ENCODE measurements at regions not wholly inside any gene's neighbourhood (a gene's known extent, or its start where the extent isn't known, plus 50 kb on each side); places are given as distances from the start of the nearest gene placed in this dataset.
"Not testable (repeated sequence)": the region's sequence is repeated elsewhere in the genome, so short reads cannot be mapped to it uniquely, and the experiment has no call there.

DNA sequence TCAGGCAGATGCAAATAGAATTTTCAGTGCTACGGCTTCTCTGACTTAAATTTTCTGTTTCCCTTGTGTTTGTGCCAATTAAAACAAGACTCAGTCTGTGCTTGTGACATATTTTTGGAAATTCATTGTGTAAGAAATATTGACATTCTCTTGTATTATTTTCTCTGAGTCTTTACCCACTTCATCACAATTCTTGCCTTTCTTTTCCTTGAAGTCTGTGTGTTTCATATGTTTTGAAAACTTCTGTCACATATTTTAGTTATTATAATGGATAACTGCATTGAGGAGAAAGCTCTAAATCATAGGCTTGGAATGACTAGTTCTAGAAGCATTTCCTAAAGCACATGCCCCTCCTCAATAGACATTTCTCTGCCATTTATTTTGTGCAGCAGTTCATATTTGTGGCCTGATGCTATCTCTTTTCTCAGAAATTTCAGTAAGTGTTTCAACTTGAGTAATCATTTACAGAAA, 206.6 kb downstream of the PALM2AKAP2 start:
- DNase-seq, result no peak

DNA sequence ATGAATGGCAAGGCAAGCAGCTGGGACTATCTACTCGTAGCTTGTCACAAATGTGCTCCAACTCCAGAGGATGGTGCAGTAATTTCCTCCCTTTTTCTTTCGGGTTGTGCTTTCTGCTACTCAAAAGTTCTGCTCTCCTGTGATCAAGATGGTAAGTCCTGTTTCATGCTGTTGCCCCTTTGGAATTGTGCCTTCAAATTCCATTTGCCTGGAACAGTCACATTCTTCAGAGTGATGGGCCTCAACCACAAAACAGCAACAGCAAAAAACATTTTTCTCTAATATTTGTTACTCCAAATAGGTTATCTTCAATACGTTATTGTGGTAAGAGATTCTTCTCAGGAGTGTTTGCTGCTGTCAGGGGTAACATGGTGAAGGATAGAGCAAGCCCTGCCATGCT, 209.3 kb downstream of the PALM2AKAP2 start:
- no peak for DNase-seq

DNA sequence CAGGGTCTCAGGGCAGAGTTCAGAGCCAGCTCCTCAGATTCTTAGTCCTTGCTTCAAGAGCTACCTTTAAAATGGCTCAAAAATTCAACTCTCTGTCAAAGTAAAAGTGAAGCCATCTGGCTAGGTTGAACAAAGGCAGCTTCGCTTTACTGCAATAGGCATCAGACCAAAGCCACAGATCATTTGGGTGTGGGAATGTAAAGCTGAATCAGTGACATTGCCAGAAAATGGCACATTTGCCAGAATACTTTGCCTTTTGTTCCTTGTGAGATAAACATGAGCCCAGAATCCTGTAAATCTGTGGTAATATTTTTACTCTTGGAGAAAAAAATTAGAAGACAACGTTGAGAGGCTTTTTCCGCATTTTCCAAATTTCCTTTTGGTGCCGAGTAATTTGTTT, 210.5 kb downstream of the PALM2AKAP2 start:
- no peak for DNase-seq

DNA sequence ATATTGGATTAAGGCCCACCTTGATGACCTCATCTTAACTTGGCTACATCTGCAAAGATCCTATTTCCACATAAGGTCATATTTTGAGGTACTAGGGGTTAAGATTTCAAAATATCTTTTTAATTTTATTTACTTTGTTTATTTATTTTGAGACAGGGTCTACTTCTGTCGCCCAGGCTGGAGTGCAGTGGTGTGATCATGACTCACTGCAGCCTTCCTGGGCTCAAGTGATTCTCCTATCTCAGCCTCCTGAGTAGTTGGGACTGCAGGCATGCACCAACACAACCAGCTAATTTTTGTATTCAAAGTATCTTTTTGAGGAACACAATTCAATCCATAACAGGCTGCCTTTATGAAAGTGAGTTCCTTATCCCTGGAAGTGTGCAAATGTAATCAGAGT, 212.3 kb downstream of the PALM2AKAP2 start:
- DNase-seq, result no peak

DNA sequence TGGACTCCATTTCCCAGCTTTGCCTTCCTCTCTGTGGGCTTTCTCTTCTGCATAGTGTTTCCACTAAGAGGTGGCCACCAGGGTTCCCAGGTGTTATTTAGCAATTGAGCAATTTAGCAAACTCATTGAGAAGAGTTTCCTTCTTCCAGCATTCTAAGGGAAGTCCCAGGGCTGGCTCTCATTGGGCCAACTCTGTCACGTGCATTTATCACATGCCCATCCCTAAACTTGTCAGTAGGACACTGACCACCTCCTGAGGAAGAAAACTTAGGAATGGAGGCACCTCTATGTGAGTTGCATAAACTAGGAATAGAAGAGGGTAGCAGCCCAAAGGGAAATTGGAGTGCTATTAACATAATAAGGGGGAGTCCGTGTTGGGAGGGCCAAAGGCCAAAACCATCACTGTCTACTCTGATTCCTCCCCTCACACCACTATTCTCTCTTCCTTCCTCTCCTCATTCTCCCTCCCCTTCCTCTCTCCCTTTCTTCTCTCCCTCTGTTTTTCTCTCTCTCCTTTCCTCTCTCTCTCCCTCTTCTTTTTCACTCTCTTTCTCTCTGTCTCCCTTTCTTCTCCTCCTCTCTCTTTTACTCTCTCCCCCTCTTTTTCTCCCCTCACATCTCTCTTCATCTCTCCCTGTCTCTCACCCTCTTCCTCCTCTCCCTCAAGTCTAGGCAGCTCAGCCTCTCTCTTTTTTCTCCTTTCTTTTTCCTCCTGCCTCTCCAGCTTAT, 213.4 kb downstream of the PALM2AKAP2 start:
- DNase-seq, result no peak

DNA sequence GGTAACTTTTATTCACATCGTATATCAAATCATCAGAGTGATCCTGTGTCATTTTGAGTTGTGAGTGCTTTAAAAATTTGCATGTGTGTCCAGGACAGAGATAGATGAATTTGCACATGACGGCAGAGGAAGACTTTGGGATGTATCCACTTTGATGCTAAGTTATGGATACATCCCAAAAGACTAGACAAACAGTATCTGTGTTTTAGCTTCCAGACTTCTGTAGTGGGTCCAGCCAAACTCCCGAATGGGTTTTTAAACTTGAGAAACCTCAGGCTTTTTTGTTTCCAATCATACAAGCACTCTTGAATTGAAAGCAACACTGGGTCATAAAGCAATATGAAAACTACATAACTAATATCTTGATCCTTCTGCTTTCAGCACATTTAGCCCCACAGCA, 213.8 kb downstream of the C9orf152 start:
- no peak for DNase-seq

DNA sequence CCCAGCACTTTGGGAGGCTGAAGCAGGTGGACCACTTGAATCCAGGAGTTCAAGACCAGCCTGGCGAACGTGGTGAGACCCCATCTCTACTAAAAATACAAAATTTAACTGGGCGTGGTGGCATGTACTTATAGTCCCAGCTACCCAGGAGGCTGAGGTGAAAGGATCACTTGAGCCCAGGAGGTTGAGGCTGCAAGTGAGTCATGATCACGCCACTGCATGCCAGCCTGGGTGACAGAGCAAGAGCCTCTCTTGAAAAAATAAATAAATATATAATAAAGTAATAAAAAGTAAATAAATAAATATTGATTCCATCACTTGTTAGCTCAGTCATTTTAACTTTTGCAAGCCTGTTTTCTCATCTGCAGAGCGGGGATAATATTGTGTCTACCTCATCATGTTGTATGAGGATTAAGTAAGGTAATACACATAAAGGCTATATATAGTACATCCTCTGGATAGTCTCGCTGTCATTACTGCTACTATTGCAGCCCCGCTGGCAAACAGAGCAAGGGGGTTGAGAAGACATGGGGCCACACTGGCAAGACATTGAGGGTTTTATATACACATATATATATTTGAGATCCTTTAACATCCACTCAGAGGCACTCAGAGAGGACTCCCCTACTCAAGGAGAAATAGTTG, 210.9 kb downstream of the C9orf152 start:
- DNase-seq, result no peak

DNA sequence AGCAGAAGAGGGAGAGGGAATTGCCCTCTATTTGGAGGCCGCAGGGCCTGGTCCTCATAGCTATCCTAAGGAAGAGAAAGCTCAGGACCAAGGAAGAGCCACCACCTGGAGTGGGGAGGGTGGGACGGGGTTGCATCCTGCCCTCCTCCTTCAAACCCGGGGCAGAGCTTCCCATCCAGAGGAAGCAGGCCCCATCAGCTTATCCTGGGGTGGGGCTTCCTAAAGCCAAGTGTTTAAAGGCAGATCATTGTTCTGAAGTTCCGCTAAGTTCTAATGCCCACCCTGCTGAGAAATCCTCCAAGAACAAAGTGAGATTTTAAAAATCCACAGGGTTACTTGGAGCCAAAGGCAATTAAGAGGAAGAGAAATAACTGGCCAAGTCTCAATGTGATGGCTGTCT, 210.3 kb downstream of the C9orf152 start:
- DNase-seq, result no peak

DNA sequence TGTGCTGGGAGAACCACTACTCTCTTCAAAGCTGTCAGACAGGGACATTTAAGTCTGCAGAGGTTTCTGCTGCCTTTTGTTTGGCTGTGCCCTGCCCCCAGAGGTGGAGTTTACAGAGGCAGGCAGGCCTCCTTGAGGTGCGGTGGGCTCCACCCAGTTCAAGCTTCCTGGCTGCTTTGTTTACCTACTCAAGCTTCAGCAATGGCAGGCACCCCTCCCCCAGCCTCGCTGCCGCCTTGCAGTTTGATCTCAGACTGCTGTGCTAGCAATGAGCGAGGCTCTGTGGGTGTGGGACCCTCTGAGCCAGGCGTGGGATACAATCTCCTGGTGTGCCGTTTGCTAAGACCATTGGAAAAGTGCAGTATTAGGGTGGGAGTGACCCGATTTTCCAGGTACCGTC, 202.4 kb downstream of the C9orf152 start:
- not testable (repeated sequence) for DNase-seq

DNA sequence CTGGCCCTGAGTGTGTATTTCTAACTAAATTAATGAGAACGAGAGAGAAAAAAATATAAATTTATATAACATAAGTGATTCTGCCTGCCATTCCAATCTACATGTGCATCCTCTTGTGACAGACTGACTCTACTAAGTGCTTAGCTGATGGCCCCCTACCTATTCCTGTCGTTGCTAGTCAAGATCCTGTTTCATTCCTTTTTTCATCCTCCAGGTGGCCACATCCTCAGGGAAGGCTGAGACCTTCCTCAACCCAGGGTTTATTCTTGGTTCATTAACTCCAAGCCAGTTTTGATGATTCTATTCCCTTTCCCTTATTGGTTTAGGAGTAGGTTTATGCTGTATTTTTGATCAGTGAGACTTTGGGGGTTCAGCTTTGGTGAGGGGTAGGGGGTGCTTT, 201.3 kb downstream of the C9orf152 start:
- DNase-seq, result no peak

DNA sequence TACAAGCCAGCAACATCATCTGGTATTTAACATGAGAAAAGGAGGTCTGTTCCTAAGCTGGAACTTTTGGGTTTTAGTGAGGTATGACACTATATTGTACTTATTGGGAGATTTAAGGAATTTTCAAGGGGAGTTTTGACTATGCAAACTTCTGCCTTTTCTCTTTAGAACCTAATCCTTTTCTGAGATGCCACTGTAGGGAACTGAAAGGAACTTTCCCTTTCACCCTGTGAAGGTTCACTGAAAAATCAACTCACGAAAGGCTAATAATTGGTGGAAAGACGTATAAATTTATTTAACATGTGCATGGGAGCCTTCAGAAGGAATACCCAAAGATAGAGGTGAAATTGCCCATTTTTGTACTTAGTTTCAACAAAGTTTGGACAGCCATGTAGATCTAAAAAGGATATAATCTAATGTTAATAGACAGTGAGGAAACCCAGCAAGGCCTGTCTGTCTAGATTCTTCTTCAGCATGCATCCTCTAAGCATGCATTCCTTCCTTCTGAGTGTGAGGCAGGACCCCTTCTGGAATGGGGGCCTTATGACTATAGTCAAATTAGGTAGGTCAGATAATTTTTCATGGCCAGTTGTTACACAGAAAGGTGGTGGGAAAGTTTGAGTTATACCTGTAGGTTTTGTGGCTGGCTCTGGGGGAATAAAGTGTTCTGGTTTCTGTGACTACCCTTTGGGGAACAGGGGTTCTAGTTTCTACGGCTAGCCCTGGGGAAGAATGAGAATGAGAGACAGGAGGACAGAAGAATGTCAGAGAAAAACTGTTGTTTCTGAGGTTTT, 200.3 kb downstream of the C9orf152 start:
- no peak for DNase-seq

DNA sequence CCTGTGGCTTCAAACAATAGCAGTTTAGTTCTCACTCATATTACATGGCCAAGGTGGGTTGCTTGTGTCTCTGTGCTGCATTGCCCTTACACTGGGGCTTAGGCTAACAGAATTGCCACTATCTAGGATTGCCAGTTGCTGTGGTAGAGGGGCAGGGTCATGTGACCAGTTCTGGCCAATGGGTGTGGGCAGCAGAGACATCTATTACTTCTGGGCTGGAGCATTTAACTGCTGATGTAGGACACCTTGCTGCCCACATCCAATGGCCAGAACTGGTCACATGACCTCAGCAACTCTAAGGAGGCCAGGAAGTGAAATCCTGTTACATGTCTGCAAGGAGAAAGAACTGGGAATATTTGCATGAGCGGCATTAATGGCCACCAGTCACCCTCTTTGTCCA, 199.3 kb downstream of the C9orf152 start:
- no peak for DNase-seq

DNA sequence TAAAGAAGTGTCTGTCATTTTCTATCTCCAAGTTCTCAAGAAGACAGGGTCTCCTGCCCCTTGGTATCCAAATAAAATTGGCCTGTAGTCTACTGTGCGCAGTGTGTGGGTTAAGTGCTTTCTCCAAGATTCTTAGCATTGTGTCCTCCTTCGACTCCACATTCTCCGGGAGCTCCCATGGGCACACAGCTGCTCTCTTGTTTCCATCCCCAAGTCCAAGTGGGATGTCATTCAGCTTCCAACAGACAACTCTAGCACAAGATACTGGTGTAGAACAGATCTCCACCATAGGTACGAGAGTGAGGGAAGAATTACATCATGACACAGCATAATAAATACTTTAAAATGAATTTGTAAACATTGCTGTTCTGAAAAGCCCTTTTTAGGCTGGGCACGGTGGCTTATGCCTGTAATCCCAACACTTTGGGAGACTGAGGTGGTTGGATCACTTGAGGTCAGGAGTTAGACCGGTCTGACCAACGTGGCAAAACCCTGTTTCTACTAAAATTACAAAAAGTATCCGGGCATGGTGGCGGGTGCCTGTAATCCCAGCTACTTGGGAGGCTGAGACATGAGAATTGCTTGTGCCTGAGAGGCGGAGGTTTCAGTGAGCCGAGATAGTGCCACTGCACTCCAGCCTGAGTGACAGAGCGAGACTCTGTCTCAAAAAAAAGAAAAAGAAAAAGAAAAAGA, 196.2 kb downstream of the C9orf152 start:
- no peak for DNase-seq

DNA sequence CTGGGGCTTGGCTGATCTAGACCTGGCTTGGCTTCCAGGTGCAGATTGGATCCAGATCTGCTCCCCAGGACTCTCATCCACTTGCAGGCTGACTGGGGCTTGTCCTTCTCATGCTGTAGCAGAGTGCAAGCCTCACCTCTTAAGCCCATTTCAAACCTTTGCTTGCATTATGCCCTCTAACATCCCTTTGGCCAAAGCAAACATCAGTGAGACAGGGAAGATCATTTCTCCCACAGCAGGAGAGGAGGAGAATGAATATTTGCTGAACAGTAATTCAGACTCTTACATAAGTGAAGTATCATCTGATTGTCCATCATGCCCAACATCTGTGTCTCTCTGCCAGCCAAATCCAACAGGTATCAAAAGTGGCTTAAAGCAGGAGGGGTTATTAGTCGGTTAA, 194.9 kb downstream of the C9orf152 start:
- no peak for DNase-seq

DNA sequence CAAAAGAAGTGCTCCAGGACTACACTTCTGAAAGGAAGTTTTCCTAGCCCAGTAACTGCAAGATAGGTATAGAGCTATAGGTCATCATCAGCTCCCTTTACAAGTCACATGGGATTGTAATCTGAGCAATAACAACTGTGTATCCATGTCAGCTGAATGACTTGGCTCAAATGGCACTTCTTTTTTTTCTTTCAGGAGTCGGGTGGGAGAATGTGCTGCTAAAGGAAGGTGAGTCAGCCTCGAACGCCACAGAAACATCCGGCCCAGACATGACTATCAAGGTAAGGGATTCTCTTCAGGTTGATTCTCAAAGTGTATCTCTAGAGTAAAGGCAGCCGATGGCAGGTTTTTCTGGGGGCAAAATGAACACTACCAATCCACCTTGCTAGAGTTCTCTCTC, 192.2 kb downstream of the C9orf152 start:
- DNase-seq, result no peak

DNA sequence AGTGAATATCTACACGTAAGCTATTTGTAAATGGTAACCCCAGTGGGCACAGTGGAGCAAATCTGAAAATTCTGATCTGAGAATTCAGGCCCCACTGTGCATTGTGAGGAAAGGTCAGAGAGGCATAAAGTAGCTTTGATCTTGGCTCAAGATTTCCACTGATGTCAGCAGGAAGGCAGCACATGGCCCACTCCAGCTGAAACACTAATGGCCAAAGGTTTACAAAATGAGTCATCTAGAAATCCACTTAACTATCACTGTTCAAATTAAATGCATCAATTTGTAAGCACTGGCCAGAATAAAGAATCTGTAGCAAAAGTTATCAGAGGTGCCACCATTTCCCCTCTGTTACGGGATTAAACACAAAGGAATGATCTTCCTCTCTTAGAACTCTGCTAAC, 191.6 kb downstream of the C9orf152 start:
- DNase-seq, result no peak

DNA sequence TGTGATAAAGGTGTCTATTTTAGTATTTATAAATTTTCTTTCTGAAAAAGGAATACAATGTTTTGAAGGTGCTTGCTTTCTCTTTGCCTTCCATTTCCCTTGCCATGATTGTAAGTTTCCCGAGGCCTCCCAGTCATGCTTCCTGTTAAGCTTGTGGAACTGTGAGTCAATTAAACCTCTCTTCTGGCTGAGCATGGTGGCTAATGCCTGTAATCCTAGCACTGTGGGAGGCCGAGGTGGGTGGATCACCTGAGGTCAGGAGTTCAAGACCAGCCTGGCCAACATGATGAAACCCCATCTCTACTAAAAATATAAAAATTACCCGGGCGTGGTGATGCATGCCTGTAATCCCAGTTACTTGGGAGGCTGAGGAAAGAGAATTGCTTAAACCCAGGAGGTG, 187.7 kb downstream of the C9orf152 start:
- DNase-seq, result not testable (repeated sequence)

DNA sequence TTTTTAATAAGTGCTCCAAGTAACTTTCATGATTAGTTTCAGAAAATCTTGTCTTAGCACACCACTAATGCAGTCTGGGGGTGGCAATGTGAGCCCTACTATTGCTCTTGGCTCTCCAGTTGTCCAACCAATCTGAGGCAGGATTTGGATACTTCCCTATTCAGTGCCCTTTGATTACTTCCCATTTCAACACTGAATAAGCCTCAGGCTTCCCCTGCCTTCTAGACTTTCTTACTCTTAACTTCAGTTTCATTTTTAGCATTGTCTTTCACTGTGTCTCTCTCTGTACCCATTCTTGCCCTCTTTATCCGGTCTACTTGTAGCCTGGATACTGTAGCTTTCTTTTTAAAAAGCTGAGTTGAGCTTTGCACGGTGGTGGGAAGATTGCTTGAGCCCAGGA, 186.1 kb downstream of the C9orf152 start:
- no peak for DNase-seq

DNA sequence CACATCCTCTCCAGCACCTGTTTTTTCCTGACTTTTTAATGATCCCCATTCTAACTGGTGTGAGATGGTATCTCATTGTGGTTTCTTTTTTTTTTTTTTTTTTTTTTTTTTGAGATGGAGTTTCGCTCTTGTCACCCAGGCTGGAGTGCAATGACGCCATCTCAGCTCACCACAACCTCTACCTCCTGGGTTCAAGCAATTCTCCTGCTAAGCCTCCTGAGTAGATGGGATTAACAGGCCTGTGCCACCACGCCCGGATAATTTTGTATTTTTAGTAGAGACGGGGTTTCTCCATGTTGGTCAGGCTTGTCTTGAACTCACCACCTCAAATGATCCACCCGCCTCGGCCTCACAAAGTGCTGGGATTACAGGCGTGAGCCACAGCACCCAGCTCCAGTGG, 184.7 kb downstream of the C9orf152 start:
- DNase-seq, result not testable (repeated sequence)

DNA sequence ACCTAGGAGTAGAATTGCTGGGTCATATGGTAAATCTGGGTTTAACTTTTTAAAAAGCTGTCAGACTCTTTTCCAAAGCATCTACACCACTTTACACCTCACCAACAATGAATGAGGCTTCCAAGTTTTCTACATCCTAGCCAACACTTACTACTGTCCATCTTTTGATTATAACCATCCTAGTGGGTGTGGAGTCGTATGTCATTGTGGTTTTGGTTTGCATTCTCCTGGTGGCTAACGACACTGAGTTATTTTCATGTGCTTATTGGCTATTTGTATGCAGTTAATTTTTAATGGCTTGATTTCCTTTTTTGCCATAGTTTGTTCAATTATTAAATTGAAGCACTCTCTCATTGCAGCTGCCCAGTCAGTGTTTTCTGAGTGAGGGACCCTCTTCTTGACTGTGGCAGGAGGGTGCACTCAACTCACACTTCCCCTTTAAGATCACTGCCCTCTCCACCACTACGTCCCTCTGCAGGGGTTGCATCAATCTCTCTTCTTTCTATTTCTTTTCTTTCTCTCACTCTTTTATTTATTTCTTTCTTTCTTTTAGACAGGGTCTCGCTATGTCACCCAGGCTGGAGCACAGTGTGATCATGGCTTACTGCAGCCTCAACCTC, 182.3 kb downstream of the C9orf152 start:
- DNase-seq, result no peak

DNA sequence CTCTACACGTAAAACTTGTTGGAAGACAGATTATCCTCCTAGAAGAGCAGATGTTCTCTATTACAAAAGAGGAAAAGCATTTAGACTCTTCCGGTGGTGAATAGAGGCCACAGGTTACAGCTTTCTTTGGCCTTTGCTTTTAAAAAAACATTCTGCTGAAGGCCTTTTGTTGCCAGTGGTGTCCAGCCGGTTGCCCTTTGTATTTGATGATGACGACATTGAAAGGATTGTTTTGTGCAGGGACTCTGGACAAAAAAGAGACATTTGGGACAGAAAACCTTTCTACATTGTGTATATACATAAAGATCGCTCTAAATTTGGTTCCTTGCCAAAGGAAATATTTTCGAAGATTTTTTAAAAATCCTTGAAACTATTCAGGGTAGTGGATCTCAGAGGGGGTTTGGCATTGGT, 180.3 kb downstream of the C9orf152 start:
- no peak for DNase-seq

DNA sequence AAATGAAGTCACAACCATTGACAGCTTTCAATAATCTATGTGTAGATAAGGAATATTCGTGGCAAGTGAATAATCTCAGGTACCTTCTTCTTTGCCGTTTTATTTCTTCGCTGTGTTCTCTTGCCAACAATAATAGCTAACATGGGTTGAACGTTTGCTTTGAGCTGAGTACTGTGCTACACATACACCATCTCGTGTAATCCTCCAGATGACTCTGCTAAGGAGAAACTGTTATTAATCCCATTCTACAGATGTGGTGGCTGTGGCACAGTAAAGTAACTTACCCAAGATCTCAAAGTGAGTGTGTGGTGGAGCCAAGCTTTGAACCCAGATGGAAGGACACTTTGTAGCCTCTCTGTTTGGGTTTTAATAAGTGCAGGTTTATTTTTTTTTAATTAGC, 179.7 kb downstream of the C9orf152 start:
- no peak for DNase-seq

DNA sequence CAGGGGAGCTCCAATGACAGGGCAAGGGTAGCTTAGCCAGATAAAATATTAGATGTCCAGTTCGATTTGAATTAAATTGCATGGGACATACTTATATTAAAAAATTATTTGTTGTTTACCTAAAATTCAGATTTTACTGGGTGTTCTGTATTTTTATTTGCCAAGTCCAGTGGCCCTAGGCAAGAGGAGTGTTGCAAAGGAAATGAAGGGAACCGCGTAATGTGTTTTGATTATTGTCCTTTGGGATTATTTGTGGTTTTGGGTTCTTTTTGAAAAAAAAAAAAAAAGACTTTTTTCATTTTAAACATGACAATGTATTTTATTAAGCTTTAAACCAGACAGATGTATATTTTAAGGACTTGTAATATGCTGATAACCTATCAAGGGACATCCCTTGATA, 179.3 kb downstream of the C9orf152 start:
- DNase-seq, result no peak
